NT2/D1 (cell line): ENCODE measurements at regions not wholly inside any gene's neighbourhood (a gene's known extent, or its start where the extent isn't known, plus 50 kb on each side); places are given as distances from the start of the nearest gene placed in this dataset.

Source experiments
- DNase-seq: peaks from one replicate; pipeline ENCODE4 v3.0.0-alpha.2; 2011; ENCODE audit warnings: low read depth, low spot score
- H3K27me3 ChIP-seq: 2 replicates; pipeline ENCODE4 v1.6.0; 2011; ENCODE audit warnings: mild to moderate bottlenecking; ENCODE audit not compliant: insufficient read length, insufficient read depth
- H3K36me3 ChIP-seq: 2 replicates; pipeline ENCODE4 v1.6.1; 2011; ENCODE audit warnings: mild to moderate bottlenecking, low read length, mixed read lengths; ENCODE audit not compliant: insufficient read depth, insufficient read length
- H3K4me1 ChIP-seq: 2 replicates; pipeline ENCODE4 v1.5.1; 2011; ENCODE audit not compliant: insufficient read depth, insufficient read length
- H3K4me3 ChIP-seq: 2 replicates; pipeline ENCODE4 v1.5.1; 2011; ENCODE audit warnings: low read depth; ENCODE audit not compliant: insufficient read length
- H3K9ac ChIP-seq: 2 replicates; pipeline ENCODE4 v1.6.0; 2011; ENCODE audit warnings: low read depth; ENCODE audit not compliant: insufficient read length
- H3K9me3 ChIP-seq: 2 replicates; pipeline ENCODE4 v1.5.1; 2011; ENCODE audit warnings: mild to moderate bottlenecking, low read length; ENCODE audit not compliant: insufficient read depth
- SUZ12 ChIP-seq: IDR thresholded peaks from 2 replicates; pipeline ENCODE4 v1.6.1; 2011; ENCODE audit not compliant: insufficient read length, insufficient read depth; ENCODE audit errors: extremely low read depth
- YY1 ChIP-seq: IDR thresholded peaks from 2 replicates; pipeline ENCODE4 v1.6.1; 2011; ENCODE audit not compliant: insufficient read length, insufficient read depth
- ZNF274 ChIP-seq: IDR thresholded peaks from 2 replicates; pipeline ENCODE4 v1.6.1; 2011; ENCODE audit warnings: mild to moderate bottlenecking, low read depth, low read length

DNA sequence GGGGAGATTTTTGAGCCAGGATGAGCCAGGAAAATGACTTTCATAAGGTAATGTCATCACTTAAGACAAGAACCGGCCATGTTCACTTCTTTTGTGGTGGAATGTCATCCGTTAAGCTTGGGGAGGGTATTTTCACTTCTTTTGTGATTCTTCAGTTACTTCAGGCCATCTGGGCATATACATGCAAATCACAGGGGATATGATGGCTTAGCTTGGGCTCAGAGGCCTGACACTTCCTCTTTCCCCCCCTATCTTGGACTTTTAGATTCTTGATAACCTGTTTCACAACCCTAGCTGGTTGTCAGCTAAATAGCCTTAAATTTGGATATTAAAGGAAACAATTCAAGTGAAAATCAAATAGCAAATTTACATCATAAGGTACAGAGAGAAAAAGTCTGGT, 986.0 kb downstream of the NLGN4Y start:
- Histone ChIP-seq H3K9ac (no peak overlapping the region), H3K36me3 (no peaks in the 10 kb centered on the region)

DNA sequence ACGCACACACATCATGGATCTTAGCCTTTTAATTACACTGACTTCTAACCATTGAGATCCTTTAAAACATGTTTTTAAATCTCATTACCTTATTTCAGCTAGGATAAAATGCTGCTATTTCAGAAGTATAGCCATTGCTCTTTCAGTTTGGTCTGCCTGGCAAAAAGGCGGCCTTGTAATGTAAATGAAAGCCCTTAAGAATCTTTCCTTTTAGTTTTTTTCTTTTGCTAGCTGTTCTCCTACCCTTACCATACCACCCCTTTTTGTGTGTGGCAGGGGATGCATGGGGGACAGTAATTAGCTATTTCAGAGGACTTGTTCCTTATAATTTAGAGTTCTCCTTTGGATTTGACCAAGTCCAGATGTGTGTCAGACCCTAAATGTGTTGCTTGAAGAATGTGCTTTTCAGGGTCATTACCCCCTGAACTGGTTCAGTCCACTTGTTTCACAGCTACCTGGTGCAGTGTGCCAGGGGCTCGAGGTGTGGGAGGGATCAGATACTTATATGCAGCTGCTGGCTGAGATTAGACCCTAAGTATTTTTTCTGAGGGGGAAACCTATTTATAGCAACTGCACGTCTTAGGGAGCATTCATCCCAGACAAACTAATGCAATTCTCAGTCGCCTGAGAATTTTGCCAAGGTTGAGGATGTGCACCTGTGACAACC, 986.8 kb downstream of the NLGN4Y start:
- no peaks in the 10 kb centered on the region for H3K27me3 ChIP-seq
- DNase-seq, result no peak
- H3K4me1 ChIP-seq, result no peaks in the 10 kb centered on the region
- no peak overlapping the region for H3K9ac ChIP-seq
- H3K9me3 ChIP-seq, result no peaks in the 10 kb centered on the region
- TF ChIP-seq YY1 (no peak), ZNF274 (no peak), SUZ12 (no peak)
- no peak overlapping the region for H3K4me3 ChIP-seq
- no peaks in the 10 kb centered on the region for H3K36me3 ChIP-seq

More for the DNA sequence above, 986.0 kb downstream of the NLGN4Y start:
- Histone ChIP-seq H3K27me3 (no peaks in the 10 kb centered on the region), H3K4me3 (no peak overlapping the region), H3K4me1 (no peaks in the 10 kb centered on the region), H3K9me3 (no peaks in the 10 kb centered on the region)
- DNase-seq, result no peak
- TF ChIP-seq SUZ12 (no peak), ZNF274 (no peak), YY1 (no peak)

DNA sequence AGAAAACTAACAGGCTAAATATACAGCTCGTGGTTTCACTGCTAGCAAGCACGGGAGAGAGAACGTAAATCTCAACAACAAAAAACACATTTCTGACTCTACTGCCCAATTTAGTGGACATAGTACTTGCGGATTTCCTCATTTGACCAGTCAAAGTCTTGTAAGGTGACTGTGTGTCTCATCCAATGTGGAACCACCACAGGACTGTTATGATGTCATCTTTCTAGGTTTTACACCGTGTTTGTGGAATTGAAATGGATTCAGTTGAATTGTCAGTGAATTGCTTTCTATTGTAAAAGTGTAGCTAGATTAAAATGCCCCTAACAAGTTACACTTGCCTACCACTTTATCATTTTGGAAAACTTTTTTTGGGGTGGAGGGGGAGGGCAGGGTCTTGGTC, 1010.8 kb downstream of the NLGN4Y start:
- no peak overlapping the region for H3K4me3 ChIP-seq
- no peak overlapping the region for H3K9ac ChIP-seq
- H3K4me1 ChIP-seq, result peaks cover 2% of the 10 kb centered on the region
- no peak for DNase-seq
- no peaks in the 10 kb centered on the region for H3K9me3 ChIP-seq
- TF ChIP-seq YY1 (no peak), ZNF274 (no peak), SUZ12 (no peak)
- no peaks in the 10 kb centered on the region for H3K36me3 ChIP-seq
- no peaks in the 10 kb centered on the region for H3K27me3 ChIP-seq

GRCh38 chrY:15535784-15536511, 1011.6 kb downstream of the NLGN4Y start:
- TF ChIP-seq ZNF274 (no peak), SUZ12 (no peak), YY1 (no peak)
- H3K36me3 ChIP-seq, result no peaks in the 10 kb centered on the region
- H3K27me3 ChIP-seq, result no peaks in the 10 kb centered on the region
- no peak overlapping the region for H3K9ac ChIP-seq
- H3K4me1 ChIP-seq, result peaks cover 2% of the 10 kb centered on the region
- H3K4me3 ChIP-seq, result no peak overlapping the region
- H3K9me3 ChIP-seq, result no peaks in the 10 kb centered on the region
- DNase-seq, result no peak

DNA sequence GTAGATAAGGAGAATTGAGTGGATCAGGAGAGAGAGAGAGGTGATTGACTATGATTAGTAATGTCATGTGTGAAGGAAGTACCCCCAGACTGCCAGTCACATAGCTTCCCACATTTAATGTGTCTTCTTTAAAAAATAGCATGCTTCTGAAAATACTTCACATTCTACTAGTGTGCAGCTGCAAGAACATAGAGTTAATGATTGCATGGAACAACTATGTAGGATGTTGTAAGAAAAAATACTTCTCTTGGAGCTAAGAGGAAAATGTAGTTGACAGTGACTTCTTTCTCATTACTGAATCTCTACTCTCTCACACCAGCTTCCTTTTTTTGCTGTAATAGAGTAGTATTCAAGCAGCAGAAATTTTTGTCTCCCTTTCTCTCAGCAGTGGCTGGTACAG, 1016.2 kb downstream of the NLGN4Y start:
- DNase-seq, result no peak
- Histone ChIP-seq H3K27me3 (no peaks in the 10 kb centered on the region), H3K9me3 (no peaks in the 10 kb centered on the region), H3K9ac (no peak overlapping the region), H3K4me3 (no peak overlapping the region), H3K36me3 (no peaks in the 10 kb centered on the region), H3K4me1 (no peaks in the 10 kb centered on the region)
- TF ChIP-seq SUZ12 (no peak), YY1 (no peak), ZNF274 (no peak)

DNA sequence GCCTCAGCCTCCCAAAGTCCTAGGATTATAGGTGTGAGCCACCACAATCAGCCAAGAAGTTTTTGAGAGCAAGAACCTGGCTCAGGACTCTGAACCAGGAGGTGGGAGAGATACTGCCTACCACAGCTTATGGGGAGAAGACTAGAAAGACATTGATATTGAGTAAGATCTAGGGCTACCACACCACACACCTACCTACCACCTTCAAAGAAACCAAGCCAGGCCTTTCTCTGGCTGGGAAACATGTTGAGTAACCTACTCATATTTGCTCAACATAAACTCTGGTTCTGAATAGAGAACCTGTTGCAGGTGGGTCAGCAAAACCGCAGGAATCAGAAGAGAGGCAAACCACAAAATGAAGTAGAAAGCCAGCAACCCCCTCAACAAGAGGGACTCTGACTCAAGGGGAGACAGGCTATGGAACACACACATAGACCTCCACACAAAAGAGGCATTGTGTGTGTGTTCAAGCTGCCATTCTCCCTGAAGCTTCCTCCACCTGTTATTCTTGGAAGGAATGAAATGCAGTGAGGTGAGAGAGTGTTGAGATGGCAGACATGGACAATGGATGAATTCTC, 1021.9 kb downstream of the NLGN4Y start:
- Histone ChIP-seq H3K9ac (no peak overlapping the region), H3K36me3 (no peaks in the 10 kb centered on the region), H3K4me3 (no peak overlapping the region), H3K4me1 (no peaks in the 10 kb centered on the region), H3K27me3 (no peaks in the 10 kb centered on the region), H3K9me3 (no peaks in the 10 kb centered on the region)
- DNase-seq, result no peak
- no peak for TF ChIP-seq ZNF274
- no peak for TF ChIP-seq SUZ12
- TF ChIP-seq YY1, result no peak

GRCh38 chrY:15552074-15552473, 1027.7 kb downstream of the NLGN4Y start:
- no peak for DNase-seq
- H3K9me3 ChIP-seq, result no peaks in the 10 kb centered on the region
- H3K4me1 ChIP-seq, result no peaks in the 10 kb centered on the region
- no peaks in the 10 kb centered on the region for H3K27me3 ChIP-seq
- no peak overlapping the region for H3K9ac ChIP-seq
- no peak for TF ChIP-seq SUZ12
- TF ChIP-seq YY1, result no peak
- TF ChIP-seq ZNF274, result no peak
- no peak overlapping the region for H3K4me3 ChIP-seq
- no peaks in the 10 kb centered on the region for H3K36me3 ChIP-seq
